Thyroid gland (tissue), 4 donors: ENCODE measurements at regions not wholly inside any gene's neighbourhood (a gene's known extent, or its start where the extent isn't known, plus 50 kb on each side); places are given as distances from the start of the nearest gene placed in this dataset.

Experiments used
- DNase-seq, 2 donors: peaks; one replicate each; pipeline ENCODE4 v3.0.0-alpha.2; 2019
- H3K27ac ChIP-seq, 3 donors: fragments of 200-600 bp; sonication (generic); 1 replicate in 2 of 3; 2 replicates in 1 of 3; pipeline ENCODE4 v1.5.1; 2016 to 2019; ENCODE audit warnings: mild to moderate bottlenecking in 1 of 3, moderate library complexity in 1 of 3
- H3K27me3 ChIP-seq: fragments of 200-600 bp; sonication (generic); one replicate; pipeline ENCODE4 v1.5.1; 2019
- H3K36me3 ChIP-seq, 2 donors: fragments of 200-600 bp; sonication (generic); one replicate each; pipeline ENCODE4 v1.5.1; 2016 to 2019
- H3K4me1 ChIP-seq, 2 donors: fragments of 200-600 bp; sonication (generic); one replicate each; pipeline ENCODE4 v1.5.1; 2017 to 2019
- H3K4me3 ChIP-seq, 3 donors: fragments of 200-600 bp; sonication (generic); replicated peaks in 1 of 3; 1 replicate in 2 of 3; 2 replicates in 1 of 3; pipeline ENCODE4 v1.5.1; 2016; ENCODE audit warnings: mild to moderate bottlenecking in 1 of 3
- H3K9me3 ChIP-seq: fragments of 200-600 bp; sonication (generic); one replicate; pipeline ENCODE4 v1.5.1; 2017
- CTCF ChIP-seq, 6 experiments: fragments of 200-600 bp in 3 of 6; fragments of 450-650 bp in 3 of 6; sonication (generic) in 3 of 6; IDR thresholded peaks; one replicate each; pipeline ENCODE4 v1.5.1; 2016 to 2019; ENCODE audit warnings: antibody characterized with exemption in 6 of 6, mild to moderate bottlenecking in 2 of 6, inconsistent platforms in 1 of 6, moderate library complexity in 1 of 6
- POLR2A ChIP-seq, 2 donors: fragments of 450-650 bp; IDR thresholded peaks; one replicate each; pipeline ENCODE4 v1.6.1; 2017; ENCODE audit warnings: antibody characterized with exemption in 2 of 2, mild to moderate bottlenecking in 2 of 2, moderate library complexity in 1 of 2
- WGBS, 2 donors: methylation state at CpG; one replicate each; pipeline ENCODE4 v1.1.5; 2017; 5-methylcytosine and 5-hydroxymethylcytosine counted together
- intact Hi-C: fragments of 100-400 bp; cut with DNase I; formaldehyde crosslinking; loops from one replicate; pipeline ENCODE4 v1.15.1; 2023

GRCh38 chr1:55781944-55782482 is 566.8 kb upstream of the USP24 start:
- TF ChIP-seq POLR2A (IDR thresholded peaks at IDR 0.05) (no peak), CTCF (IDR thresholded peaks at IDR 0.05) (no peak)
- 58 to 66% methylated on average over 3 of the region's 3 CpGs for WGBS, 2 donors
- H3K27ac ChIP-seq = no peak overlapping the region

GRCh38 chr1:55781003-55781402 is 565.8 kb upstream of the USP24 start:
- no peaks in the 10 kb centered on the region for H3K9me3 ChIP-seq
- no peaks in the 10 kb centered on the region for H3K27me3 ChIP-seq
- intact Hi-C loops = no loop called here
- H3K4me1 ChIP-seq = no peaks in the 10 kb centered on the region
- H3K27ac ChIP-seq = no peak overlapping the region
- TF ChIP-seq CTCF (IDR thresholded peaks at IDR 0.05) = no peak
- no peak for TF ChIP-seq POLR2A (IDR thresholded peaks at IDR 0.05)
- no peaks in the 10 kb centered on the region for H3K36me3 ChIP-seq
- WGBS, 2 donors = 98% methylated on average over 3 of the region's 3 CpGs
- H3K4me3 ChIP-seq = no peak overlapping the region
- no peak for DNase-seq

More at GRCh38 chr1:55781944-55782482, 566.8 kb upstream of the USP24 start:
- H3K4me1 ChIP-seq = no peaks in the 10 kb centered on the region
- no peaks in the 10 kb centered on the region for H3K9me3 ChIP-seq
- no peaks in the 10 kb centered on the region for H3K27me3 ChIP-seq
- intact Hi-C loops = no loop called here
- no peaks in the 10 kb centered on the region for H3K36me3 ChIP-seq
- DNase-seq = peak; percentile 14 to 18
- no peak overlapping the region for H3K4me3 ChIP-seq

GRCh38 chr1:55777545-55777944 is 562.4 kb upstream of the USP24 start:
- intact Hi-C loops = no loop called here
- no peaks in the 10 kb centered on the region for H3K36me3 ChIP-seq
- H3K4me1 ChIP-seq = no peaks in the 10 kb centered on the region
- no peaks in the 10 kb centered on the region for H3K9me3 ChIP-seq
- H3K27me3 ChIP-seq = no peaks in the 10 kb centered on the region
- no peak for DNase-seq
- H3K27ac ChIP-seq = no peak overlapping the region
- TF ChIP-seq POLR2A (IDR thresholded peaks at IDR 0.05) (no peak), CTCF (IDR thresholded peaks at IDR 0.05) (no peak)
- 97 to 98% methylated on average over 2 of the region's 2 CpGs for WGBS, 2 donors
- no peak overlapping the region for H3K4me3 ChIP-seq

- no peaks in the 10 kb centered on the region for H3K4me1 ChIP-seq
- no peak overlapping the region for H3K27ac ChIP-seq
- 77 to 94% methylated on average over 3 of the region's 3 CpGs for WGBS, 2 donors
- no peaks in the 10 kb centered on the region for H3K9me3 ChIP-seq
- no peaks in the 10 kb centered on the region for H3K27me3 ChIP-seq
- intact Hi-C loops = no loop called here
- no peak overlapping the region for H3K4me3 ChIP-seq
- no peaks in the 10 kb centered on the region for H3K36me3 ChIP-seq
- TF ChIP-seq POLR2A (IDR thresholded peaks at IDR 0.05) (no peak), CTCF (IDR thresholded peaks at IDR 0.05) (no peak)
- DNase-seq = no peak
Observed at GRCh38 chr1:55775007-55775406, 559.8 kb upstream of the USP24 start.

GRCh38 chr1:55774446-55774845 is 559.3 kb upstream of the USP24 start:
- DNase-seq = no peak
- 82 to 87% methylated on average over 3 of the region's 3 CpGs for WGBS, 2 donors
- H3K4me3 ChIP-seq = no peak overlapping the region
- H3K27ac ChIP-seq = no peak overlapping the region
- H3K9me3 ChIP-seq = no peaks in the 10 kb centered on the region
- H3K4me1 ChIP-seq = no peaks in the 10 kb centered on the region
- intact Hi-C loops = no loop called here
- TF ChIP-seq POLR2A (IDR thresholded peaks at IDR 0.05) (no peak), CTCF (IDR thresholded peaks at IDR 0.05) (no peak)
- no peaks in the 10 kb centered on the region for H3K27me3 ChIP-seq
- no peaks in the 10 kb centered on the region for H3K36me3 ChIP-seq
